Endodermal cell (in vitro differentiated cells): ENCODE measurements at regions not wholly inside any gene's neighbourhood (a gene's known extent, or its start where the extent isn't known, plus 50 kb on each side); places are given as distances from the start of the nearest gene placed in this dataset.

Experiments
- DNase-seq: peaks from one replicate; pipeline ENCODE4 v3.0.0-alpha.2; 2017
- H3K27ac ChIP-seq: 2 replicates; pipeline ENCODE4 v1.5.1; 2013; ENCODE audit warnings: mild to moderate bottlenecking, low read depth, low read length, moderate library complexity
- H3K27me3 ChIP-seq: 2 replicates; pipeline ENCODE4 v1.6.1; 2013; ENCODE audit warnings: mild to moderate bottlenecking, low read length, moderate library complexity; ENCODE audit not compliant: insufficient read depth, control insufficient read depth, poor library complexity, severe bottlenecking
- H3K36me3 ChIP-seq: 2 replicates; pipeline ENCODE4 v1.7.0; 2013; ENCODE audit warnings: mild to moderate bottlenecking, low read length, moderate library complexity; ENCODE audit not compliant: control insufficient read depth, insufficient read depth
- H3K4me1 ChIP-seq: one replicate; pipeline ENCODE4 v1.7.0; 2013; ENCODE audit warnings: low read length; ENCODE audit not compliant: control insufficient read depth, insufficient read depth
- H3K4me3 ChIP-seq: 2 replicates; pipeline ENCODE4 v1.5.1; 2013; ENCODE audit warnings: mild to moderate bottlenecking, low read length, moderate library complexity
- H3K9ac ChIP-seq: 2 replicates; pipeline ENCODE4 v1.6.1; 2013; ENCODE audit warnings: mild to moderate bottlenecking, low read length, moderate library complexity; ENCODE audit not compliant: poor library complexity, severe bottlenecking; ENCODE audit errors: extremely low read depth
- H3K9me3 ChIP-seq: 2 replicates; pipeline ENCODE4 v1.6.1; 2013; ENCODE audit warnings: mild to moderate bottlenecking, low read length, moderate library complexity; ENCODE audit not compliant: control insufficient read depth
- H3K27ac Mint-ChIP-seq: 2 replicates; pipeline ENCODE4 v1.8.0; 2020; ENCODE audit warnings: mixed read lengths
- H3K27me3 Mint-ChIP-seq: 2 replicates; pipeline ENCODE4 v1.8.0; 2021; ENCODE audit warnings: mild to moderate bottlenecking, mixed read lengths; ENCODE audit not compliant: insufficient read depth
- H3K36me3 Mint-ChIP-seq: 2 replicates; pipeline ENCODE4 v1.8.0; 2020; ENCODE audit warnings: low read depth, mixed read lengths
- H3K4me1 Mint-ChIP-seq: 2 replicates; pipeline ENCODE4 v1.8.0; 2020; ENCODE audit warnings: mixed read lengths
- H3K4me3 Mint-ChIP-seq: 2 replicates; pipeline ENCODE4 v1.8.0; 2020; ENCODE audit warnings: mild to moderate bottlenecking, moderate library complexity, mixed read lengths
- H3K9me3 Mint-ChIP-seq: 2 replicates; pipeline ENCODE4 v1.8.0; 2020; ENCODE audit warnings: mild to moderate bottlenecking, mixed read lengths
- WGBS, 2 experiments: methylation state at CpG; one replicate each; pipeline versions ENCODE4 v1.1.5 to v1.1.7; 2013; ENCODE audit warnings: missing lambda C conversion rate in 2 of 2, mixed read lengths in 1 of 2; ENCODE audit not compliant: insufficient coverage in 1 of 2, insufficient read length in 1 of 2; 5-methylcytosine and 5-hydroxymethylcytosine counted together
- TF ChIP-seq, protein P1 (sequence below): fragments of 200-600 bp; sonication (generic); conservative IDR thresholded peaks from 2 replicates; pipeline ENCODE4 v1.5.0; 2021; ENCODE audit warnings: antibody characterized with exemption, mild to moderate bottlenecking

DNA sequence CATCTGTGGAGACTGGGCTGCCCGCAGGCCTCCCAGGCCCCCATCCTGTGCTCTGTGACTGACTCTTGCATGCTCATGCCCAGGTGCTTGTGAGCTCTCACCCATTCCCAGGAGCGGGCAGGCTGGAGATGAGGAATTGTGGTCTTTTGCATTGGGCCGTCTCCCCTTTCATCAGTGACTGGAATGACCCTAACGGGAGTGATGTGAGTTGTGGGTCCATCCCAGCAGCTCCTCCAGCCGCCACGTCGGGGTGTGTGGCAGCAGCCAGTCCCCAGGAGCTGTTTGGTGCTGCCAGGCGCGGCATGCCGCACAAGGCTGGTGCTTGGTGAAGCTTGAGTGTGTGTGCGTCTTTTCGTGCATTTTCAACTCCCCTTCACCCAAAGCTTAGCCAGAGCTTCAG lies 164.2 kb downstream of the ACTR3B start:
- Histone ChIP-seq H3K4me3 (no peak overlapping the region), H3K4me1 (peaks cover under 1% of the 10 kb centered on the region), H3K27ac (no peak overlapping the region), H3K9me3 (no peaks in the 10 kb centered on the region), H3K36me3 (no peaks in the 10 kb centered on the region), H3K9ac (no peak overlapping the region), H3K27me3 (peaks cover 13% of the 10 kb centered on the region)
- H3K36me3 Mint-ChIP-seq, result no peaks in the 10 kb centered on the region
- peaks cover 36% of the 10 kb centered on the region for H3K27me3 Mint-ChIP-seq
- no peak overlapping the region for H3K27ac Mint-ChIP-seq
- DNase-seq, result no peak
- WGBS, 2 experiments, result 88 to 94% methylated on average over 3 to 12 of the region's 12 CpGs
- no peak overlapping the region for H3K4me3 Mint-ChIP-seq
- TF ChIP-seq, protein P1, sequence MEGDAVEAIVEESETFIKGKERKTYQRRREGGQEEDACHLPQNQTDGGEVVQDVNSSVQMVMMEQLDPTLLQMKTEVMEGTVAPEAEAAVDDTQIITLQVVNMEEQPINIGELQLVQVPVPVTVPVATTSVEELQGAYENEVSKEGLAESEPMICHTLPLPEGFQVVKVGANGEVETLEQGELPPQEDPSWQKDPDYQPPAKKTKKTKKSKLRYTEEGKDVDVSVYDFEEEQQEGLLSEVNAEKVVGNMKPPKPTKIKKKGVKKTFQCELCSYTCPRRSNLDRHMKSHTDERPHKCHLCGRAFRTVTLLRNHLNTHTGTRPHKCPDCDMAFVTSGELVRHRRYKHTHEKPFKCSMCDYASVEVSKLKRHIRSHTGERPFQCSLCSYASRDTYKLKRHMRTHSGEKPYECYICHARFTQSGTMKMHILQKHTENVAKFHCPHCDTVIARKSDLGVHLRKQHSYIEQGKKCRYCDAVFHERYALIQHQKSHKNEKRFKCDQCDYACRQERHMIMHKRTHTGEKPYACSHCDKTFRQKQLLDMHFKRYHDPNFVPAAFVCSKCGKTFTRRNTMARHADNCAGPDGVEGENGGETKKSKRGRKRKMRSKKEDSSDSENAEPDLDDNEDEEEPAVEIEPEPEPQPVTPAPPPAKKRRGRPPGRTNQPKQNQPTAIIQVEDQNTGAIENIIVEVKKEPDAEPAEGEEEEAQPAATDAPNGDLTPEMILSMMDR, result no peak
- peaks cover 5% of the 10 kb centered on the region for H3K4me1 Mint-ChIP-seq
- H3K9me3 Mint-ChIP-seq, result peaks cover 11% of the 10 kb centered on the region

DNA sequence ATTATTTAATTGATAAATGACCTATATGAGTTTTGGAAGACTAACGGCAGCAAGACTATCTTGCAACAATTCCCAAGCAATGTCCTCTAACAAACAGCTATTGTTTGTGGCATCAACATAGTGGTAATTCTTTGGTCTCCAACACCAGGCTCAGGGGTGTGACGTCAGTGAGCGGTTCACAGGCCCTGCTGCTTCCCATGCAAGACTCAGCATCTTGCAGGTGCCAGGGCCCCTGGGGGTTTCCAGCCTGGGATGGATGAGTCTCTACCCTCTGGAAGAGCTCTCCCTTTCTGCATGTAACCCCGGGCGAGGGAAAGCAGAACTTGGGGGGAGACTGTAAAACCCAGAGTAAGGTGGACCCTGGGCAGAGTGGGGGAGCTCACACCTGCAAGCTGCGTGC lies 164.7 kb downstream of the ACTR3B start:
- WGBS, 2 experiments, result 88 to 92% methylated on average over 4 to 6 of the region's 6 CpGs
- Histone ChIP-seq H3K36me3 (no peaks in the 10 kb centered on the region), H3K9ac (no peak overlapping the region), H3K27me3 (peaks cover 13% of the 10 kb centered on the region), H3K9me3 (no peaks in the 10 kb centered on the region), H3K4me1 (no peaks in the 10 kb centered on the region), H3K27ac (no peak overlapping the region), H3K4me3 (no peak overlapping the region)
- H3K27ac Mint-ChIP-seq, result no peak overlapping the region
- H3K27me3 Mint-ChIP-seq, result peaks cover 36% of the 10 kb centered on the region
- no peak for DNase-seq
- TF ChIP-seq, protein P1, result no peak
- H3K36me3 Mint-ChIP-seq, result no peaks in the 10 kb centered on the region
- peak overlapping the region; percentile 67 for H3K4me3 Mint-ChIP-seq
- H3K4me1 Mint-ChIP-seq, result peaks cover 5% of the 10 kb centered on the region
- peaks cover 12% of the 10 kb centered on the region for H3K9me3 Mint-ChIP-seq

DNA sequence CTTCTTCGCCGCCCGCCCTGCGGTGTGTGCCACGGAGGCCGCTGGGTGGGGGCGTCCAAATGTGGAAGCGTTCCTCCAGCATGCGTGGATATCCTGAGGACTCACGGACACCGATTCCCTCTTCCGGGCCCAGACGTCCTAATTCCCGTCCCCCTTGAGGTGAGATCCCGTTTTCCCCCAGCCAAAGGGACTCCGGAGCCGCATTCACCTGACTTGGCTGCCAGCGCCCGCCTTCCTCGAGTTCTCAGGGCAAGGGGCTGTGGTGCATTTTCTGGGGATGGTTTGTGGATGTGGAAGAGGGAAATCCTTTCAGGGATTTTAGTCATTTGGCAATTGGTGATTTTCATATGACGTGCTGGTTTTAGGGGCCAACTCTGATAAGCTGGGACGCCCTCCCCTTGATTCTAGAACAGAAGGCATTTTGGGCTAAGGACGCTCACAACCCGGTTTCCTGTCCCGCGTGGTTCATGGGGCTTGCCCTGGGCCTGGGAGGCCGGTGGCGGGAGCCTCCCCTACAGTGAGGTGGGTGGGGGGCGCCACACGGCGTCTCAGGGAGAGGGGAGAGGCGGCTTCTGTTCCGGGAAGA lies 165.4 kb downstream of the ACTR3B start:
- Histone ChIP-seq H3K36me3 (no peaks in the 10 kb centered on the region), H3K4me3 (peak overlapping the region; percentile 79), H3K27ac (no peak overlapping the region), H3K4me1 (no peaks in the 10 kb centered on the region), H3K9me3 (no peaks in the 10 kb centered on the region), H3K27me3 (peaks cover 13% of the 10 kb centered on the region), H3K9ac (no peak overlapping the region)
- Mint-ChIP-seq H3K4me3 (peak overlapping the region; percentile 67), H3K9me3 (peaks cover 14% of the 10 kb centered on the region), H3K27me3 (peaks cover 36% of the 10 kb centered on the region), H3K36me3 (no peaks in the 10 kb centered on the region), H3K4me1 (peaks cover 5% of the 10 kb centered on the region), H3K27ac (no peak overlapping the region)
- DNase-seq, result peak; percentile 76
- WGBS, 2 experiments, result 44 to 82% methylated on average over 17 to 33 of the region's 33 CpGs
- TF ChIP-seq, protein P1, result peak; percentile 64
